CD4-positive, alpha-beta T cell (primary cell): ENCODE measurements at regions not wholly inside any gene's neighbourhood (a gene's known extent, or its start where the extent isn't known, plus 50 kb on each side); places are given as distances from the start of the nearest gene placed in this dataset.

Source experiments
- ATAC-seq: fragments of 200-7000 bp; cut with Tn5 transposase; one replicate; pipeline ENCODE4 v1.10.0; 2022; ENCODE audit warnings: mild to moderate bottlenecking; ENCODE audit not compliant: poor library complexity
- CTCF ChIA-PET: fragments of 350-600 bp; sonication (Branson Sonifier 250); formaldehyde crosslinking; loops from one replicate; lab custom pipeline; 2021; ENCODE audit warnings: antibody characterized with exemption, inconsistent platforms; lab: Charles Lee
- POLR2A ChIA-PET: fragments of 350-600 bp; sonication (Branson Sonifier 250); formaldehyde crosslinking; loops from one replicate; lab custom pipeline; 2021; ENCODE audit warnings: antibody characterized with exemption, inconsistent platforms; lab: Charles Lee
- DNase-seq, 14 experiments: peaks; one replicate each; pipeline ENCODE4 v3.0.0-alpha.2; 2013 to 2020; ENCODE audit warnings: mixed read lengths in 2 of 14
- H3K27ac ChIP-seq, 2 donors: one replicate each; pipeline versions ENCODE4 v1.5.1 to v1.7.0; 2013; ENCODE audit warnings: low read length in 2 of 2, low read depth in 1 of 2, mild to moderate bottlenecking in 1 of 2
- H3K27me3 ChIP-seq, 2 experiments: 1 replicate in 1 of 2; 2 replicates in 1 of 2; pipeline versions ENCODE4 v1.6.1 to v1.7.0; 2013; ENCODE audit warnings: low read length in 2 of 2, control low read depth in 1 of 2, mild to moderate bottlenecking in 1 of 2, moderate library complexity in 1 of 2; ENCODE audit not compliant: insufficient read depth in 2 of 2, control insufficient read depth in 1 of 2
- H3K36me3 ChIP-seq: one replicate; pipeline ENCODE4 v1.6.1; 2013; ENCODE audit warnings: low read length, control low read depth; ENCODE audit not compliant: insufficient read depth
- H3K4me1 ChIP-seq: one replicate; pipeline ENCODE4 v1.6.1; 2013; ENCODE audit warnings: low read length, control low read depth; ENCODE audit not compliant: insufficient read depth
- H3K4me3 ChIP-seq: one replicate; pipeline ENCODE4 v1.5.1; 2013; ENCODE audit warnings: mild to moderate bottlenecking, low read length, moderate library complexity
- H3K9me3 ChIP-seq, 2 experiments: 1 replicate in 1 of 2; 2 replicates in 1 of 2; pipeline versions ENCODE4 v1.6.1 to v1.7.0; 2013; ENCODE audit warnings: low read length in 2 of 2, mild to moderate bottlenecking in 2 of 2, control low read depth in 1 of 2, moderate library complexity in 1 of 2; ENCODE audit not compliant: control insufficient read depth in 1 of 2, insufficient read depth in 1 of 2
- H3K27ac Mint-ChIP-seq: one replicate; pipeline ENCODE4 v1.8.0; 2020; ENCODE audit warnings: mixed read lengths
- H3K27me3 Mint-ChIP-seq: one replicate; pipeline ENCODE4 v1.8.0; 2021; ENCODE audit warnings: mixed read lengths
- H3K36me3 Mint-ChIP-seq: one replicate; pipeline ENCODE4 v1.8.0; 2021; ENCODE audit warnings: low read depth, mixed read lengths
- H3K4me1 Mint-ChIP-seq: one replicate; pipeline ENCODE4 v1.8.0; 2021; ENCODE audit warnings: low read depth, mixed read lengths
- H3K4me3 Mint-ChIP-seq: one replicate; pipeline ENCODE4 v1.8.0; 2020; ENCODE audit warnings: mild to moderate bottlenecking, mixed read lengths
- H3K9me3 Mint-ChIP-seq: one replicate; pipeline ENCODE4 v1.8.0; 2020; ENCODE audit warnings: mixed read lengths
- intact Hi-C, 2 experiments: fragments of 100-400 bp; cut with DNase I in 1 of 2; cut with micrococcal nuclease in 1 of 2; formaldehyde crosslinking; loops; one replicate each; pipeline versions ENCODE4 v1.15.1 to v1.9.0; 2023 to 2025; cut with DNase I, micrococcal nuclease
- TF ChIP-seq, protein P1 (sequence below): fragments of 200-600 bp; IDR thresholded peaks from one replicate; pipeline ENCODE4 v1.8.0; 2022; ENCODE audit warnings: antibody characterized with exemption, mild to moderate bottlenecking

- no peaks in the 10 kb centered on the region for H3K27me3 ChIP-seq
- H3K36me3 ChIP-seq = no peaks in the 10 kb centered on the region
- ChIA-PET CTCF (no interaction called here), POLR2A (no interaction called here)
- DNase-seq (no peak), ATAC-seq (no peak)
- Mint-ChIP-seq H3K9me3 (no peaks in the 10 kb centered on the region), H3K4me1 (peaks cover 13% of the 10 kb centered on the region), H3K27ac (no peak overlapping the region), H3K4me3 (no peak overlapping the region), H3K36me3 (no peaks in the 10 kb centered on the region), H3K27me3 (no peaks in the 10 kb centered on the region)
- H3K9me3 ChIP-seq = peaks cover 0 to 11% of the 10 kb centered on the region in 2 experiments
- no peak overlapping the region for H3K4me3 ChIP-seq
- intact Hi-C loops = no loop called here
- TF ChIP-seq, protein P1, sequence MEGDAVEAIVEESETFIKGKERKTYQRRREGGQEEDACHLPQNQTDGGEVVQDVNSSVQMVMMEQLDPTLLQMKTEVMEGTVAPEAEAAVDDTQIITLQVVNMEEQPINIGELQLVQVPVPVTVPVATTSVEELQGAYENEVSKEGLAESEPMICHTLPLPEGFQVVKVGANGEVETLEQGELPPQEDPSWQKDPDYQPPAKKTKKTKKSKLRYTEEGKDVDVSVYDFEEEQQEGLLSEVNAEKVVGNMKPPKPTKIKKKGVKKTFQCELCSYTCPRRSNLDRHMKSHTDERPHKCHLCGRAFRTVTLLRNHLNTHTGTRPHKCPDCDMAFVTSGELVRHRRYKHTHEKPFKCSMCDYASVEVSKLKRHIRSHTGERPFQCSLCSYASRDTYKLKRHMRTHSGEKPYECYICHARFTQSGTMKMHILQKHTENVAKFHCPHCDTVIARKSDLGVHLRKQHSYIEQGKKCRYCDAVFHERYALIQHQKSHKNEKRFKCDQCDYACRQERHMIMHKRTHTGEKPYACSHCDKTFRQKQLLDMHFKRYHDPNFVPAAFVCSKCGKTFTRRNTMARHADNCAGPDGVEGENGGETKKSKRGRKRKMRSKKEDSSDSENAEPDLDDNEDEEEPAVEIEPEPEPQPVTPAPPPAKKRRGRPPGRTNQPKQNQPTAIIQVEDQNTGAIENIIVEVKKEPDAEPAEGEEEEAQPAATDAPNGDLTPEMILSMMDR = no peak
- peaks cover 4% of the 10 kb centered on the region for H3K4me1 ChIP-seq
- H3K27ac ChIP-seq = no peak overlapping the region
These were observed 728.7 kb upstream of the ACTRT1 start for GRCh38 chrX:128780934-128781333.

DNA sequence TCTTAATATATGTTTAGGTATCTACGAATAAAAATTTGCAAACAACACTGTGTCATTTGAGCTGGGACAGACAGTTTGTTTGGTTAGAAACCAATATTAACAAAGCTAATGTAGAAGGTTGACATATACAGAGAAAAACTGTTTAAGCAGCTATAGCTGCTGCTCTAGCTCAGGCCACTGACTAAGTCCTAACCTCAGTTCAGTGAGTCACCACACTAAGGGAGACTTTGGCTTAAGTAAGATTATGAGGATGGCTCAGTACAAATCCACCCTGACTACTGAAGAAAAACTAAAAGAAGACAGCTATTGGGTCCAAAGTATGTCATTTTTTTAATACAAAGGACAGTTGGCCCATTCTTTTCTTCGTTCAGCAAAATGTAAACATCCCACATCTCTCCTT is 717.3 kb upstream of the ACTRT1 start:
- H3K27ac Mint-ChIP-seq = no peak overlapping the region
- H3K9me3 ChIP-seq = no peaks in the 10 kb centered on the region
- H3K4me3 ChIP-seq = no peak overlapping the region
- no peaks in the 10 kb centered on the region for H3K4me1 Mint-ChIP-seq
- no peak overlapping the region for H3K27ac ChIP-seq
- intact Hi-C loops = no loop called here
- ChIA-PET CTCF (no interaction called here), POLR2A (no interaction called here)
- TF ChIP-seq, protein P1 = no peak
- H3K36me3 Mint-ChIP-seq = no peaks in the 10 kb centered on the region
- peaks cover 2% of the 10 kb centered on the region for H3K9me3 Mint-ChIP-seq
- H3K27me3 Mint-ChIP-seq = no peaks in the 10 kb centered on the region
- H3K4me3 Mint-ChIP-seq = no peak overlapping the region
- no peaks in the 10 kb centered on the region for H3K4me1 ChIP-seq
- DNase-seq (no peak), ATAC-seq (no peak)
- H3K36me3 ChIP-seq = no peaks in the 10 kb centered on the region
- no peaks in the 10 kb centered on the region for H3K27me3 ChIP-seq

DNA sequence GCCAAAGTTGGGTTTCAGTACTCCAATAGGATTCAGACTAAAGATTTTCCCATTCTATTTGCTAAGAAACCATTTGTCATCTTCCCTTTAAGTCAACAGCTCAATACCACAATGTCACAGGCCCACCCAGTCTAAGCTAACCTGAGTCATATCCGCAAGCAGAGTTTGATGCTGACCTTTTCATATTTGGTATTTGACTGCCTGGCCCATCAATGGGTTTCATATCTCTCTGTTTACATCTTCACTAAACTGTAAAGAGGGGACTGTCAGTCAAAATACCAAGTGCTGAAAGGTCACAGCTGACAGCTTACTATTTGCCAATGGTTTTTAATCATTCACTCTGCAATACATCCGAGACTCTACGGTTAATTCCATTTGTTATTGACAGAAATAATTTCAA is 707.5 kb upstream of the ACTRT1 start:
- H3K36me3 ChIP-seq = no peaks in the 10 kb centered on the region
- no peaks in the 10 kb centered on the region for H3K9me3 ChIP-seq
- Mint-ChIP-seq H3K4me3 (no peak overlapping the region), H3K27me3 (no peaks in the 10 kb centered on the region), H3K4me1 (no peaks in the 10 kb centered on the region), H3K9me3 (peaks cover 4% of the 10 kb centered on the region), H3K36me3 (no peaks in the 10 kb centered on the region), H3K27ac (no peak overlapping the region)
- ChIA-PET POLR2A (no interaction called here), CTCF (no interaction called here)
- no peak for DNase-seq
- intact Hi-C loops = no loop called here
- TF ChIP-seq, protein P1 = no peak
- no peak overlapping the region for H3K27ac ChIP-seq
- no peaks in the 10 kb centered on the region for H3K27me3 ChIP-seq
- ATAC-seq = no peak
- no peaks in the 10 kb centered on the region for H3K4me1 ChIP-seq
- no peak overlapping the region for H3K4me3 ChIP-seq
